ENCODE measurements at regions not wholly inside any gene's neighbourhood (a gene's known extent, or its start where the extent isn't known, plus 50 kb on each side); places are given as distances from the start of the nearest gene placed in this dataset.

DNA sequence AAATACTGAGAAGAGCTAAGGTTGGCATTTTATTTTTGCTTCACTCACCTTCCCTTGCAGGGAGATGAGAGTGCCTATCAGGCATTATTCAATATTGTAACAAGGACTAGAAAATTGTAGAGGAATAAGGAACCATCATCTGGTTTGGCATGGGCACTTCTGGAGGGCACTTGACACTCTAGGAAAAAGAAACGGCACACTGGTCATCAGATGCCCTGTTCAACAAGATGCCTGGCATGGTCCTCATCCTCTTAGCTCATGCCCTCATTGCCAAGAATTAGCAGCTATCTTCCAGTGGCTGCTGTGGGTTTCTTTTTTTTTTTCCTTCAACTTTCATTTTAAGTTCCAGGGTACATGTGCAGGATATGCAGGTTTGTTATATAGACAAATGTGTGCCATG, 95.1 kb upstream of the ESRRG start:
- no peak for TF ChIP-seq POLR2A (IDR thresholded peaks at IDR 0.05; ENCODE audit: low read length)
- no peak for TF ChIP-seq GATA1 (IDR thresholded peaks at IDR 0.05; ENCODE audit: low read depth, low read length)
